ENCODE measurements at regions not wholly inside any gene's neighbourhood (a gene's known extent, or its start where the extent isn't known, plus 50 kb on each side); places are given as distances from the start of the nearest gene placed in this dataset.
"Not testable (repeated sequence)": the region's sequence is repeated elsewhere in the genome, so short reads cannot be mapped to it uniquely, and the experiment has no call there.

GRCh38 chr4:102405821-102406401 is 60.6 kb upstream of the SLC39A8 start:
- H2AFZ ChIP-seq (ENCODE audit: low read depth, low read length, poor library complexity, severe bottlenecking): no peak overlapping the region
- no peak overlapping the region for H3K4me2 ChIP-seq (ENCODE audit: low read length)
- ChIA-PET RAD21 (ENCODE audit: low non-redundant PET in 1 of 2, low total read pairs in 2 of 2, uncharacterized antibody in 2 of 2, unreplicated experiment in 2 of 2) (no interaction called here), POLR2A (no interaction called here), CTCF (no interaction called here)
- no TSS peak for BruUV-seq (replicated peaks)
- no peaks in the 10 kb centered on the region for H3K9me3 ChIP-seq (ENCODE audit: control insufficient read depth in 1 of 2, insufficient read depth in 1 of 2, low read depth in 1 of 2, low read length in 2 of 2)
- no peaks in the 10 kb centered on the region for H3K9me2 ChIP-seq (ENCODE audit: insufficient read depth)
- H3K36me3 ChIP-seq (ENCODE audit: control insufficient read depth in 1 of 2, insufficient read depth in 2 of 2, low read length in 2 of 2): no peaks in the 10 kb centered on the region
- H3K27ac ChIP-seq (ENCODE audit: low read depth, low read length): no peak overlapping the region
- intact Hi-C loops (cut with micrococcal nuclease): no loop called here
- no peaks in the 10 kb centered on the region for H3K27me3 ChIP-seq (ENCODE audit: insufficient read depth, low read length)
- ATAC-seq: no peak
- no peak overlapping the region for H3K4me3 ChIP-seq (replicated peaks in 1 of 2; ENCODE audit: low read depth in 1 of 2, low read length in 2 of 2)
- no peaks in the 10 kb centered on the region for H3K4me1 ChIP-seq (ENCODE audit: control insufficient read depth in 1 of 2, insufficient read depth in 2 of 2, low read length in 2 of 2)
- TF ChIP-seq SRF (IDR thresholded peaks at IDR 0.05; ENCODE audit: low read depth) (no peak), YY1 (IDR thresholded peaks at IDR 0.05; ENCODE audit: extremely low read depth, insufficient replicate concordance, low read depth, low read length) (no peak), MAX (IDR thresholded peaks at IDR 0.05) (no peak), CBX3 (IDR thresholded peaks at IDR 0.05; ENCODE audit: low read depth) (no peak), CTCF (IDR thresholded peaks at IDR 0.05 in 2 of 3, conservative IDR thresholded peaks at IDR 0.05 in 1 of 3; ENCODE audit: borderline replicate concordance in 1 of 3, insufficient read depth in 1 of 3, low read depth in 2 of 3, low read length in 2 of 3) (no peak), ATF3 (IDR thresholded peaks at IDR 0.05) (no peak), EZH2phosphoT487 (IDR thresholded peaks at IDR 0.05; ENCODE audit: borderline replicate concordance) (no peak), SIN3A (IDR thresholded peaks at IDR 0.05; ENCODE audit: low read depth) (no peak), ZBTB33 (IDR thresholded peaks at IDR 0.05; ENCODE audit: extremely low read depth, insufficient replicate concordance, low read length) (no peak), ZNF274 (IDR thresholded peaks at IDR 0.05; ENCODE audit: low read depth, low read length) (no peak), POLR2AphosphoS5 (IDR thresholded peaks at IDR 0.05; ENCODE audit: low read depth, low read length) (no peak), JUND (IDR thresholded peaks at IDR 0.05) (no peak), RAD21 (IDR thresholded peaks at IDR 0.05; ENCODE audit: low read depth) (no peak), SP1 (IDR thresholded peaks at IDR 0.05; ENCODE audit: low read depth) (no peak), FOSL1 (IDR thresholded peaks at IDR 0.05; ENCODE audit: low read depth) (no peak), ELF1 (IDR thresholded peaks at IDR 0.05; ENCODE audit: borderline replicate concordance, low read depth) (no peak), EGR1 (IDR thresholded peaks at IDR 0.05; ENCODE audit: low read depth) (no peak)
- no peak overlapping the region for H3K9ac ChIP-seq (ENCODE audit: low read length)
- no peaks in the 10 kb centered on the region for H4K20me1 ChIP-seq (ENCODE audit: insufficient read depth)
- H3K79me2 ChIP-seq (ENCODE audit: insufficient read depth, low read length): no peaks in the 10 kb centered on the region
- no peak for DNase-seq (ENCODE audit: low read depth, low spot score)

GRCh38 chr4:102410884-102411283 is 65.6 kb upstream of the SLC39A8 start:
- H3K79me2 ChIP-seq (ENCODE audit: insufficient read depth, low read length); H2AFZ ChIP-seq (ENCODE audit: low read depth, low read length, poor library complexity, severe bottlenecking); H3K4me2 ChIP-seq (ENCODE audit: low read length); CTCF ChIA-PET; H3K27me3 ChIP-seq (ENCODE audit: insufficient read depth, low read length); H3K36me3 ChIP-seq (ENCODE audit: control insufficient read depth in 1 of 2, insufficient read depth in 2 of 2, low read length in 2 of 2); ATAC-seq; H3K4me3 ChIP-seq (replicated peaks in 1 of 2; ENCODE audit: low read depth in 1 of 2, low read length in 2 of 2); H3K9me2 ChIP-seq (ENCODE audit: insufficient read depth); BruUV-seq (replicated peaks); POLR2A ChIA-PET; intact Hi-C loops (cut with micrococcal nuclease); H3K4me1 ChIP-seq (ENCODE audit: control insufficient read depth in 1 of 2, insufficient read depth in 2 of 2, low read length in 2 of 2); H3K9ac ChIP-seq (ENCODE audit: low read length); H3K9me3 ChIP-seq (ENCODE audit: control insufficient read depth in 1 of 2, insufficient read depth in 1 of 2, low read depth in 1 of 2, low read length in 2 of 2); H3K27ac ChIP-seq (ENCODE audit: low read depth, low read length); H4K20me1 ChIP-seq (ENCODE audit: insufficient read depth); RAD21 ChIA-PET (ENCODE audit: low non-redundant PET in 1 of 2, low total read pairs in 2 of 2, uncharacterized antibody in 2 of 2, unreplicated experiment in 2 of 2); DNase-seq (ENCODE audit: low read depth, low spot score): not testable (repeated sequence)
